HCT116 (cell line): ENCODE measurements at regions not wholly inside any gene's neighbourhood (a gene's known extent, or its start where the extent isn't known, plus 50 kb on each side); places are given as distances from the start of the nearest gene placed in this dataset.

Experiments used
- ATAC-seq: fragments of 200-7000 bp; cut with Tn5 transposase; 2 replicates; pipeline ENCODE4 v1.9.1; 2020; ENCODE audit warnings: mild to moderate bottlenecking, moderate library complexity
- BruUV-seq: library from RNA; stranded (reverse); fragments of 400-500 nt; replicated peaks from 2 replicates; lab custom pipeline; 2021; lab: Mats Ljungman, UMichigan
- CTCF ChIA-PET: fragments of 300-600 bp; sonication (Branson Sonifier 250); formaldehyde crosslinking; loops from one replicate; lab custom pipeline; 2021; ENCODE audit warnings: antibody characterized with exemption; lab: Charles Lee
- POLR2A ChIA-PET: fragments of 300-600, 350-600 bp; sonication (Branson Sonifier 250); formaldehyde crosslinking; loops from one replicate; lab custom pipeline; 2021; ENCODE audit warnings: antibody characterized with exemption; lab: Charles Lee
- RAD21 ChIA-PET, 2 experiments: fragments of 300-600 bp; sonication (Branson Sonifier 250); formaldehyde crosslinking; loops; one replicate each; lab custom pipeline; 2023; ENCODE audit warnings: low total read pairs in 2 of 2; ENCODE audit not compliant: uncharacterized antibody in 2 of 2, unreplicated experiment in 2 of 2, low non-redundant PET in 1 of 2; lab: Charles Lee
- DNase-seq: peaks from one replicate; pipeline ENCODE4 v3.0.0-alpha.2; 2010; ENCODE audit warnings: low read depth, low spot score
- H2AFZ ChIP-seq: fragments of 200-600 bp; shearing (Covaris generic), sonication (generic); 2 replicates; pipeline ENCODE4 v1.6.1; 2017; ENCODE audit warnings: low read depth, mixed run types, mixed read lengths, antibody characterized with exemption, low read length; ENCODE audit not compliant: poor library complexity, severe bottlenecking
- H3K27ac ChIP-seq: 2 replicates; pipeline ENCODE4 v1.5.1; 2012; ENCODE audit warnings: low read depth, low read length
- H3K27me3 ChIP-seq: fragments of 200-600 bp; sonication (generic); 2 replicates; pipeline ENCODE4 v1.6.1; 2016; ENCODE audit warnings: mixed run types, low read length, mixed read lengths; ENCODE audit not compliant: insufficient read depth
- H3K36me3 ChIP-seq, 2 experiments: fragments of 200-500 bp in 1 of 2; fragments of 200-600 bp in 1 of 2; sonication (Bioruptor generic) in 1 of 2; sonication (generic) in 1 of 2; 2 replicates each; pipeline versions ENCODE4 v1.5.1 to v1.6.1; 2014 to 2016; ENCODE audit warnings: low read length in 2 of 2, inconsistent platforms in 1 of 2, mixed read lengths in 1 of 2, mixed run types in 1 of 2; ENCODE audit not compliant: insufficient read depth in 2 of 2, control insufficient read depth in 1 of 2
- H3K4me1 ChIP-seq, 2 experiments: fragments of 200-600 bp in 1 of 2; sonication (generic) in 1 of 2; 2 replicates each; pipeline versions ENCODE4 v1.5.1 to v1.6.1; 2012 to 2017; ENCODE audit warnings: low read length in 2 of 2, inconsistent platforms in 1 of 2, mild to moderate bottlenecking in 1 of 2, mixed read lengths in 1 of 2, mixed run types in 1 of 2, moderate library complexity in 1 of 2; ENCODE audit not compliant: insufficient read depth in 2 of 2, control insufficient read depth in 1 of 2
- H3K4me2 ChIP-seq: fragments of 200-600 bp; sonication (generic); 2 replicates; pipeline ENCODE4 v1.6.1; 2017; ENCODE audit warnings: mixed run types, low read length, mixed read lengths
- H3K4me3 ChIP-seq, 2 experiments: fragments of 200-600 bp in 1 of 2; sonication (generic) in 1 of 2; replicated peaks in 1 of 2; 2 replicates each; pipeline ENCODE4 v1.5.1; 2011 to 2016; ENCODE audit warnings: low read length in 2 of 2, control low read depth in 1 of 2, low read depth in 1 of 2, mild to moderate bottlenecking in 1 of 2, mixed read lengths in 1 of 2, mixed run types in 1 of 2
- H3K79me2 ChIP-seq: fragments of 200-600 bp; sonication (generic); 2 replicates; pipeline ENCODE4 v1.6.1; 2017; ENCODE audit warnings: mild to moderate bottlenecking, mixed run types, low read length, moderate library complexity, mixed read lengths; ENCODE audit not compliant: insufficient read depth
- H3K9ac ChIP-seq: fragments of 200-600 bp; sonication (generic); 2 replicates; pipeline ENCODE4 v1.6.1; 2016; ENCODE audit warnings: low read length, mixed read lengths
- H3K9me2 ChIP-seq: fragments of 200-600 bp; sonication (generic), shearing (Covaris generic); 2 replicates; pipeline ENCODE4 v1.6.1; 2017; ENCODE audit warnings: mixed run types, mild to moderate bottlenecking, moderate library complexity; ENCODE audit not compliant: insufficient read depth
- H3K9me3 ChIP-seq, 2 experiments: fragments of 200-500 bp in 1 of 2; fragments of 200-600 bp in 1 of 2; sonication (Bioruptor generic) in 1 of 2; sonication (generic) in 1 of 2; 2 replicates each; pipeline ENCODE4 v1.6.1; 2014 to 2017; ENCODE audit warnings: low read length in 2 of 2, mixed read lengths in 2 of 2, inconsistent platforms in 1 of 2, low read depth in 1 of 2, mild to moderate bottlenecking in 1 of 2, mixed run types in 1 of 2, moderate library complexity in 1 of 2; ENCODE audit not compliant: control insufficient read depth in 1 of 2, insufficient read depth in 1 of 2
- H4K20me1 ChIP-seq: fragments of 200-600 bp; sonication (generic), shearing (Covaris generic); 2 replicates; pipeline ENCODE4 v1.6.1; 2017; ENCODE audit warnings: mixed run types, mild to moderate bottlenecking, moderate library complexity; ENCODE audit not compliant: insufficient read depth
- CEBPB ChIP-seq: IDR thresholded peaks from 2 replicates; pipeline ENCODE4 v1.6.1; 2012; ENCODE audit warnings: low read depth
- CTCF ChIP-seq, 3 experiments: fragments of 200-600 bp in 1 of 3; sonication (generic) in 1 of 3; IDR thresholded peaks in 2 of 3; conservative IDR thresholded peaks in 1 of 3; 2 replicates each; pipeline ENCODE4 v1.5.1; 2012 to 2017; ENCODE audit warnings: low read depth in 2 of 3, low read length in 2 of 3, antibody characterized with exemption in 1 of 3, borderline replicate concordance in 1 of 3, control low read depth in 1 of 3, mild to moderate bottlenecking in 1 of 3, mixed read lengths in 1 of 3, mixed run types in 1 of 3, moderate library complexity in 1 of 3; ENCODE audit not compliant: insufficient read depth in 1 of 3
- EGR1 ChIP-seq: IDR thresholded peaks from 2 replicates; pipeline ENCODE4 v1.6.1; 2012; ENCODE audit warnings: low read depth
- ELF1 ChIP-seq: IDR thresholded peaks from 2 replicates; pipeline ENCODE4 v1.6.1; 2012; ENCODE audit warnings: low read depth, borderline replicate concordance
- FOSL1 ChIP-seq: IDR thresholded peaks from 2 replicates; pipeline ENCODE4 v1.6.1; 2012; ENCODE audit warnings: low read depth
- MAX ChIP-seq: IDR thresholded peaks from 2 replicates; pipeline ENCODE4 v1.6.1; 2012
- POLR2A ChIP-seq: IDR thresholded peaks from 2 replicates; pipeline ENCODE4 v1.7.0; 2011; ENCODE audit warnings: borderline replicate concordance; ENCODE audit not compliant: insufficient read depth, insufficient read length; ENCODE audit errors: extremely low read depth
- RAD21 ChIP-seq: IDR thresholded peaks from 2 replicates; pipeline ENCODE4 v1.6.1; 2012; ENCODE audit warnings: low read depth, mild to moderate bottlenecking
- REST ChIP-seq: IDR thresholded peaks from 2 replicates; pipeline ENCODE4 v1.6.1; 2012; ENCODE audit warnings: low read depth
- SRF ChIP-seq: IDR thresholded peaks from 2 replicates; pipeline ENCODE4 v1.6.1; 2012; ENCODE audit warnings: low read depth
- TCF7L2 ChIP-seq: IDR thresholded peaks from 2 replicates; pipeline ENCODE4 v1.7.0; 2011; ENCODE audit warnings: borderline replicate concordance, inconsistent platforms; ENCODE audit not compliant: insufficient read depth, insufficient read length; ENCODE audit errors: extremely low read depth
- YY1 ChIP-seq: IDR thresholded peaks from 2 replicates; pipeline ENCODE4 v1.6.1; 2011; ENCODE audit warnings: low read length, low read depth, moderate library complexity, mild to moderate bottlenecking; ENCODE audit not compliant: insufficient replicate concordance; ENCODE audit errors: extremely low read depth
- ZNF274 ChIP-seq: fragments of 200-500 bp; sonication (Bioruptor generic); IDR thresholded peaks from 2 replicates; pipeline ENCODE4 v1.6.1; 2014; ENCODE audit warnings: mild to moderate bottlenecking, low read depth, low read length, inconsistent platforms
- intact Hi-C: fragments of 100-400 bp; cut with micrococcal nuclease; formaldehyde crosslinking; loops from 2 replicates; pipeline ENCODE4 v1.10.0; 2022

- Histone ChIP-seq H3K9ac (no peak overlapping the region), H2AFZ (no peak overlapping the region), H3K27me3 (peaks cover 61% of the 10 kb centered on the region), H3K4me2 (no peak overlapping the region), H3K36me3 (no peaks in the 10 kb centered on the region), H3K79me2 (no peaks in the 10 kb centered on the region), H4K20me1 (no peaks in the 10 kb centered on the region), H3K4me1 (no peaks in the 10 kb centered on the region)
- no TSS peak for BruUV-seq
- intact Hi-C loops, result no loop called here
- DNase-seq (no peak), ATAC-seq (no peak)
- ChIA-PET POLR2A (no interaction called here), RAD21 (no interaction called here), CTCF (interaction anchor here (6.0 kb wide), 1 partner anchor 19 kb away, joined by 52 read pairs; no protein-coding TSS in a partner anchor)
- no peak for TF ChIP-seq SRF
- no peak for TF ChIP-seq ZNF274
- TF ChIP-seq, all 23 proteins: peak for 0
- H3K27ac ChIP-seq, result no peak overlapping the region
- H3K4me3 ChIP-seq, result no peak overlapping the region
- H3K9me3 ChIP-seq, result no peaks in the 10 kb centered on the region
- H3K9me2 ChIP-seq, result no peaks in the 10 kb centered on the region
Observed at GRCh38 chr1:110763149-110763548, 88.4 kb upstream of the KCNA3 start.

- DNase-seq, result no peak
- RAD21 ChIA-PET, result no interaction called here
- TF ChIP-seq FOSL1 (no peak), TCF7L2 (no peak), CEBPB (no peak), RAD21 (no peak), YY1 (no peak), MAX (no peak), REST (no peak), POLR2A (no peak), EGR1 (no peak), CTCF (IDR thresholded peaks at IDR 0.05 in 2 of 3, conservative IDR thresholded peaks at IDR 0.05 in 1 of 3; ENCODE audit: borderline replicate concordance in 1 of 3, insufficient read depth in 1 of 3, low read depth in 2 of 3, low read length in 2 of 3) (no peak), ELF1 (no peak)
- TF ChIP-seq, all 23 proteins: peak for 0
- intact Hi-C loops, result no loop called here
- ATAC-seq, result no peak
- H3K9ac ChIP-seq, result no peak overlapping the region
- BruUV-seq, result no TSS peak
- ChIA-PET POLR2A (no interaction called here), CTCF (no interaction called here)
- no peak overlapping the region for H2AFZ ChIP-seq
- H4K20me1 ChIP-seq, result no peaks in the 10 kb centered on the region
- no peaks in the 10 kb centered on the region for H3K79me2 ChIP-seq
- no peak overlapping the region for H3K27ac ChIP-seq
- H3K36me3 ChIP-seq, result no peaks in the 10 kb centered on the region
- H3K4me2 ChIP-seq, result no peak overlapping the region
- no peaks in the 10 kb centered on the region for H3K4me1 ChIP-seq
- no peaks in the 10 kb centered on the region for H3K9me3 ChIP-seq
- H3K4me3 ChIP-seq, result no peak overlapping the region
- H3K27me3 ChIP-seq, result peaks cover 54% of the 10 kb centered on the region
- H3K9me2 ChIP-seq, result no peaks in the 10 kb centered on the region
Observed at GRCh38 chr1:110760321-110760720, 85.6 kb upstream of the KCNA3 start.
